Nephron progenitor cell (in vitro differentiated cells): ENCODE measurements at regions not wholly inside any gene's neighbourhood (a gene's known extent, or its start where the extent isn't known, plus 50 kb on each side); places are given as distances from the start of the nearest gene placed in this dataset.
A peak's percentile ranks its signal among the peaks of the same experiment; 100 is the strongest.

Experiments used
- DNase-seq: peaks from one replicate; pipeline ENCODE4 v3.0.0; 2021
- H3K27ac Mint-ChIP-seq: 2 replicates; pipeline ENCODE4 v1.8.0; 2021; ENCODE audit warnings: mild to moderate bottlenecking, moderate library complexity, mixed read lengths
- H3K27me3 Mint-ChIP-seq: 2 replicates; pipeline ENCODE4 v1.8.0; 2021; ENCODE audit warnings: mild to moderate bottlenecking, low read depth, mixed read lengths; ENCODE audit not compliant: poor library complexity
- H3K36me3 Mint-ChIP-seq: 2 replicates; pipeline ENCODE4 v1.8.0; 2021; ENCODE audit warnings: low read depth, mixed read lengths
- H3K4me1 Mint-ChIP-seq: 2 replicates; pipeline ENCODE4 v1.8.0; 2021; ENCODE audit warnings: mixed read lengths
- H3K4me3 Mint-ChIP-seq: 2 replicates; pipeline ENCODE4 v1.8.0; 2021; ENCODE audit warnings: mild to moderate bottlenecking, moderate library complexity, mixed read lengths
- H3K9me3 Mint-ChIP-seq: 2 replicates; pipeline ENCODE4 v1.8.0; 2021; ENCODE audit warnings: mild to moderate bottlenecking, moderate library complexity, mixed read lengths
- CTCF ChIP-seq: fragments of 200-600 bp; sonication (generic); IDR thresholded peaks from 2 replicates; pipeline ENCODE4 v1.5.0; 2021; ENCODE audit warnings: antibody characterized with exemption

DNA sequence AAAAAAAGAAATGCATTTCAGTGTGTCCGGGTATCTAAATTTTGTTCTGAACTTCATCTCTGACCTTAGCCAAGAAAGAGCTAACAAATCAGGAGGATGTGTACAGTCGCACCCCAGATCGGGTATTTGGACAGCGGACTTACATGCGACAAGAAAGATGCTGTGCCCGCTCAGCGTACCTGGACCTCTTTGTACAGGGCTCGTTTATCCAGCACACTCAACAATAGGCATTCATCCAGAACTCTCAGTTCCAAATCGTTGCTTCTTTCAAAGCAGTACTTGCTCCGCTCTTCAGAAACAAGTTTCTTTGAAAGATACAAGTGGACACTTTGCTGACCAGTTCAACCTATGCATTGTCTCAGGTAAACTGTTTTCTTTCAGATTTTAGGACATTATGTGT, 191.7 kb downstream of the LY86 start:
- no peak overlapping the region for H3K4me3 Mint-ChIP-seq

DNA sequence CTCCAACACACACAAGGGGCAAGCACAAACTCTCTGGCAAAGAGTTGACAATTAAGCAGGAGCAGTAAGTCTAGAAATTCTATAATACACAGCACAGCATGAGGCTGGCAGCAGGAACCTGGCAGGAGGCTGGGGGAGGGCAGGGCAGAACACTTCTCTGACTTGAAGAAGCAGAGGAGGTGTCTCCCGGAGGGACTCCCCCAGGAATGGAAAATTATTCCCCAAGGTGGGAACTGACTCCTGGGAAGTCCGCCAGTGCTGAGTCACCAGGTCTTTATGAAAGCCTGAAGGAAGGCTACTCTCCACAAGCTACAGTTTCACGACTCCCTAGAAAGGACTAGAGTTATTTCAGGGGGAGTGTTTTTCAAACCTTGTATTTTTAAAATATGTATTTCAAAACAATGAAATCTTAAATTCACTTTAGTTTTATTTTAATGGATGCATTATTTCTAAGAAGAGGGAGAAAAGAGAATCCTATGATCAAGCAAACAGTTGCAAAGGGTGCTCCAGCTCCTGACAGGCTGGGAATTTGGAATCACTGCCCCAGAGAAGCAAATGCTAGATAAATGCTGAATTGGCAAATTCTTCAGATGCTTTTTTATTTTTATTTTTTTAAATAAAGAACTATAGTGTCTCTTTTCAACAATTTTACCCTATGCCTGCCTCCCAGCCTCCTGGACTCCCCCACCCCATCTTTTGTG, 192.8 kb downstream of the LY86 start:
- TF ChIP-seq CTCF, result no peak
- Mint-ChIP-seq H3K4me3 (no peak overlapping the region), H3K27me3 (peaks cover 6% of the 10 kb centered on the region), H3K4me1 (peaks cover 36% of the 10 kb centered on the region), H3K36me3 (no peaks in the 10 kb centered on the region), H3K9me3 (peaks cover 9% of the 10 kb centered on the region), H3K27ac (peak overlapping the region; percentile 95)
- DNase-seq, result no peak

More for the DNA sequence above, 191.7 kb downstream of the LY86 start:
- no peak overlapping the region for H3K27ac Mint-ChIP-seq
- no peak for TF ChIP-seq CTCF
- peaks cover 6% of the 10 kb centered on the region for H3K9me3 Mint-ChIP-seq
- H3K27me3 Mint-ChIP-seq, result peaks cover 6% of the 10 kb centered on the region
- no peaks in the 10 kb centered on the region for H3K36me3 Mint-ChIP-seq
- peaks cover 34% of the 10 kb centered on the region for H3K4me1 Mint-ChIP-seq
- DNase-seq, result no peak

- peaks cover 1% of the 10 kb centered on the region for H3K36me3 Mint-ChIP-seq
- H3K9me3 Mint-ChIP-seq, result peaks cover 9% of the 10 kb centered on the region
- peak overlapping the region; percentile 95 for H3K27ac Mint-ChIP-seq
- no peak for DNase-seq
- no peak overlapping the region for H3K4me3 Mint-ChIP-seq
- peaks cover 6% of the 10 kb centered on the region for H3K27me3 Mint-ChIP-seq
- no peak for TF ChIP-seq CTCF
- H3K4me1 Mint-ChIP-seq, result peaks cover 36% of the 10 kb centered on the region
Measured at GRCh38 chr6:6781873-6782227, 193.3 kb downstream of the LY86 start.

DNA sequence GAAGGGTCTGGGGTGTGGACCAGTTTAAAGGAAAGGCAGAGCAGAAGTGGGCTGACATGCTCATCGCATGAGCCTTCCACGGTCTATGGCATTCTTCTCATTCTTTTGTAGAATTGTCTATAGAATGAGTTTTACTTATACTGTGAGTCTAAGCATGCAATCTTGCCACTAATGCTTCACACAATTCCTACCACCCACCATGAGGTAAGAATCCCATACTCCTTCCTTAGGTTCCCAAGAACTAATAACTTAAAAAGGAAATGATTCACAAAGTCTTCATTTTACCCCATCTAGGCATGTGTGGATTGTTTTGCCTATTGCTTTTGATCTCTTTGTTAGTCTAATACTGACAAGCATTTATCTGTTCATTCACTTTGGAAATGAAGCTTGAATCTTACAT, 195.2 kb downstream of the LY86 start:
- H3K27ac Mint-ChIP-seq, result no peak overlapping the region
- H3K4me3 Mint-ChIP-seq, result no peak overlapping the region
- DNase-seq, result no peak
- H3K4me1 Mint-ChIP-seq, result peaks cover 36% of the 10 kb centered on the region
- no peak for TF ChIP-seq CTCF
- H3K9me3 Mint-ChIP-seq, result peaks cover 10% of the 10 kb centered on the region
- peaks cover 3% of the 10 kb centered on the region for H3K27me3 Mint-ChIP-seq
- peaks cover 4% of the 10 kb centered on the region for H3K36me3 Mint-ChIP-seq

GRCh38 chr6:6784514-6785162, 196.1 kb downstream of the LY86 start:
- H3K4me1 Mint-ChIP-seq, result peaks cover 30% of the 10 kb centered on the region
- H3K27ac Mint-ChIP-seq, result no peak overlapping the region

More at GRCh38 chr6:6784514-6785162, 196.1 kb downstream of the LY86 start:
- no peak overlapping the region for H3K4me3 Mint-ChIP-seq
- H3K9me3 Mint-ChIP-seq, result peaks cover 10% of the 10 kb centered on the region
- H3K36me3 Mint-ChIP-seq, result peaks cover 4% of the 10 kb centered on the region
- H3K27me3 Mint-ChIP-seq, result no peaks in the 10 kb centered on the region
- no peak for TF ChIP-seq CTCF
- DNase-seq, result no peak
